ENCODE measurements at regions not wholly inside any gene's neighbourhood (a gene's known extent, or its start where the extent isn't known, plus 50 kb on each side); places are given as distances from the start of the nearest gene placed in this dataset.

GRCh38 chr1:106498238-106498637, 558.2 kb upstream of the PRMT6 start:
- DNase-seq (ENCODE audit: low read depth) = no peak
- no peak for TF ChIP-seq CTCF (IDR thresholded peaks at IDR 0.05; ENCODE audit: low read length, missing control alignments)
- no peak overlapping the region for H3K4me3 ChIP-seq (replicated peaks; ENCODE audit: low read depth, low read length)

- no peak overlapping the region for H3K4me3 ChIP-seq (replicated peaks; ENCODE audit: low read depth, low read length)
- TF ChIP-seq CTCF (IDR thresholded peaks at IDR 0.05; ENCODE audit: low read length, missing control alignments) = no peak
- no peak for DNase-seq (ENCODE audit: low read depth)
Measured at GRCh38 chr1:106502659-106503058, 553.8 kb upstream of the PRMT6 start.

GRCh38 chr1:106515375-106515774, 541.1 kb upstream of the PRMT6 start:
- TF ChIP-seq CTCF (IDR thresholded peaks at IDR 0.05; ENCODE audit: low read length, missing control alignments) = no peak
- DNase-seq (ENCODE audit: low read depth) = no peak
- H3K4me3 ChIP-seq (replicated peaks; ENCODE audit: low read depth, low read length) = no peak overlapping the region

GRCh38 chr1:106517224-106517623, 539.2 kb upstream of the PRMT6 start:
- no peak for TF ChIP-seq CTCF (IDR thresholded peaks at IDR 0.05; ENCODE audit: low read length, missing control alignments)
- no peak for DNase-seq (ENCODE audit: low read depth)
- H3K4me3 ChIP-seq (replicated peaks; ENCODE audit: low read depth, low read length) = no peak overlapping the region

- H3K4me3 ChIP-seq (replicated peaks; ENCODE audit: low read depth, low read length) = no peak overlapping the region
- TF ChIP-seq CTCF (IDR thresholded peaks at IDR 0.05; ENCODE audit: low read length, missing control alignments) = no peak
- DNase-seq (ENCODE audit: low read depth) = no peak
Measured at GRCh38 chr1:106523497-106523896, 533.0 kb upstream of the PRMT6 start.

GRCh38 chr1:106524631-106525030, 531.8 kb upstream of the PRMT6 start:
- TF ChIP-seq CTCF (IDR thresholded peaks at IDR 0.05; ENCODE audit: low read length, missing control alignments) = no peak
- no peak overlapping the region for H3K4me3 ChIP-seq (replicated peaks; ENCODE audit: low read depth, low read length)
- DNase-seq (ENCODE audit: low read depth) = no peak

- peak; percentile 52 for DNase-seq (ENCODE audit: low read depth)
- TF ChIP-seq CTCF (IDR thresholded peaks at IDR 0.05; ENCODE audit: low read length, missing control alignments) = no peak
Measured at GRCh38 chr1:106526650-106527049, 529.8 kb upstream of the PRMT6 start.

More at GRCh38 chr1:106526650-106527049, 529.8 kb upstream of the PRMT6 start:
- H3K4me3 ChIP-seq (replicated peaks; ENCODE audit: low read depth, low read length) = no peak overlapping the region
